DND-41 (cell line): ENCODE measurements at regions not wholly inside any gene's neighbourhood (a gene's known extent, or its start where the extent isn't known, plus 50 kb on each side); places are given as distances from the start of the nearest gene placed in this dataset.

Source experiments
- ATAC-seq: fragments of 200-7000 bp; cut with Tn5 transposase; 3 replicates; pipeline ENCODE4 v1.9.1; 2021; ENCODE audit warnings: low read depth; ENCODE audit not compliant: insufficient read depth
- DNase-seq: peaks from one replicate; pipeline ENCODE4 v3.0.0-alpha.2; 2020
- H2AFZ ChIP-seq: 2 replicates; pipeline ENCODE4 v1.6.0; 2012; ENCODE audit warnings: low read depth, low read length
- H3K27ac ChIP-seq: 2 replicates; pipeline ENCODE4 v1.5.1; 2012; ENCODE audit warnings: low read length, inconsistent platforms
- H3K27me3 ChIP-seq: fragments of 200-600 bp; sonication (generic); 2 replicates; pipeline ENCODE4 v1.6.0; 2012; ENCODE audit warnings: low read length, mild to moderate bottlenecking, inconsistent platforms; ENCODE audit not compliant: insufficient read depth, poor library complexity
- H3K36me3 ChIP-seq: 2 replicates; pipeline ENCODE4 v1.5.1; 2012; ENCODE audit warnings: low read length, inconsistent platforms; ENCODE audit not compliant: insufficient read depth
- H3K4me1 ChIP-seq: 2 replicates; pipeline ENCODE4 v1.5.1; 2012; ENCODE audit warnings: mild to moderate bottlenecking, low read length; ENCODE audit not compliant: insufficient read depth
- H3K4me2 ChIP-seq: 2 replicates; pipeline ENCODE4 v1.6.0; 2012; ENCODE audit warnings: mild to moderate bottlenecking, moderate library complexity, low read length, inconsistent platforms; ENCODE audit not compliant: insufficient read depth
- H3K4me3 ChIP-seq, 2 experiments: fragments of 200-600 bp in 1 of 2; shearing (Covaris generic) in 1 of 2; 2 replicates each; pipeline ENCODE4 v1.5.1; 2012 to 2016; ENCODE audit warnings: inconsistent platforms in 2 of 2, low read length in 2 of 2, mild to moderate bottlenecking in 2 of 2, low read depth in 1 of 2, moderate library complexity in 1 of 2
- H3K79me2 ChIP-seq: 2 replicates; pipeline ENCODE4 v1.6.0; 2012; ENCODE audit warnings: low read length, inconsistent platforms; ENCODE audit not compliant: insufficient read depth
- H3K9ac ChIP-seq: 2 replicates; pipeline ENCODE4 v1.6.0; 2012; ENCODE audit warnings: low read depth, mild to moderate bottlenecking, inconsistent platforms, low read length, moderate library complexity
- H3K9me3 ChIP-seq: 2 replicates; pipeline ENCODE4 v1.5.1; 2012; ENCODE audit warnings: low read length, moderate library complexity, mild to moderate bottlenecking, inconsistent platforms; ENCODE audit not compliant: insufficient read depth, severe bottlenecking
- H4K20me1 ChIP-seq: 2 replicates; pipeline ENCODE4 v1.6.0; 2012; ENCODE audit warnings: low read length; ENCODE audit not compliant: insufficient read depth
- CTCF ChIP-seq: IDR thresholded peaks from 2 replicates; pipeline ENCODE4 v1.5.1; 2012; ENCODE audit warnings: borderline replicate concordance, low read length, moderate library complexity, mild to moderate bottlenecking; ENCODE audit not compliant: poor library complexity, severe bottlenecking; ENCODE audit errors: extremely low read depth
- EZH2 ChIP-seq: IDR thresholded peaks from 3 replicates; pipeline ENCODE4 v1.6.1; 2012; ENCODE audit warnings: borderline replicate concordance, low read depth, mild to moderate bottlenecking, moderate library complexity, low read length, inconsistent platforms; ENCODE audit not compliant: severe bottlenecking

DNA sequence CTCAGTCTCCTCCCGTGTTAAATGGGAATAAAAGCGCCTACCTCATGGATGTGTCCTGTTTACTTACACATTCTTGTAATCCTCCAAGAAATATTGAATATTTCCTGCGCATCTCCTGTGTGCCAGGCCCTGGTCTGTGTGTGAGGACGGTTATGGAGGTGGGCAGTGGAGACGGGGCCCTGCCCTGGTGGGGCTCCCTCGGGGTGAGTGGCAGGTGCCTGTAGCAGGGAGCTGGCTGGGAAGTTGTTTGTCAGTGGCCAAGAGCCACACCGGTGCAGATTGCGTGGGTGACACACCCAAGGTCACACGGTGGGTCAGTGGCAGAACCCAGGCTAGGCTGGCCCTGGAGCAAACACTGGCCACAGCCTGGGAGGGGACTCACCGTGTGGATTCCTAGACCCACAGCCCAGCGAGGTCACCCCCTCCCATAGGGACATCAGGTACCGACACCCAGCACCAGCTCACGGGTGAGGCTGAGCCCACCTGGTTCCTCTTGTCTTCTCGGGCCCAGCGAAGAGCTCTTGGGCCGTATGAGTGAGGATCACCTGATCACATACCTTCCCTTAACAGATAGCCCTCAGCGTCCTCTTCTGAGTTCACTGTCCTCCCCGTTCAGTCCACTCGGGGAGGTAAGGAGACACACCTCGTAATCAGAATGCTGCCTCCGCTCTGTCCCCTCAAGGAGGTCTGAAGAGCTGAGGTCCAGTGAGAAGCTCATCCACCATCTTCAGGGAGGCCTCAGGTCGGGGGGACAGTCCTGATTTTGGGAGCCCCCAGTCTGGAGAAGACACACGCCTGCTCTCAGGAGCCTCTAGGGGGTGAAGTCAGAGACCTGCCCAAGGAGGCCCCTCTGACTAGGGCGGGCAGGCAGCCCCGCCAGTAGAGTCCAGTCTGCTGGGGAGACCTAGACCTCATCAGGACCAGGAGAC is 349.6 kb downstream of the MATN1 start:
- Histone ChIP-seq H3K4me3 (no peak overlapping the region), H4K20me1 (peaks cover 4% of the 10 kb centered on the region; the same call in 1 of the 2 replicates), H3K79me2 (no peaks in the 10 kb centered on the region), H3K4me1 (peaks cover 5% of the 10 kb centered on the region), H3K27me3 (peaks cover 3% of the 10 kb centered on the region), H3K27ac (no peak overlapping the region), H3K36me3 (no peaks in the 10 kb centered on the region), H3K9ac (no peak overlapping the region), H3K9me3 (no peaks in the 10 kb centered on the region), H3K4me2 (no peak overlapping the region), H2AFZ (no peak overlapping the region)
- TF ChIP-seq CTCF (no peak), EZH2 (no peak)
- ATAC-seq (no peak), DNase-seq (no peak)

DNA sequence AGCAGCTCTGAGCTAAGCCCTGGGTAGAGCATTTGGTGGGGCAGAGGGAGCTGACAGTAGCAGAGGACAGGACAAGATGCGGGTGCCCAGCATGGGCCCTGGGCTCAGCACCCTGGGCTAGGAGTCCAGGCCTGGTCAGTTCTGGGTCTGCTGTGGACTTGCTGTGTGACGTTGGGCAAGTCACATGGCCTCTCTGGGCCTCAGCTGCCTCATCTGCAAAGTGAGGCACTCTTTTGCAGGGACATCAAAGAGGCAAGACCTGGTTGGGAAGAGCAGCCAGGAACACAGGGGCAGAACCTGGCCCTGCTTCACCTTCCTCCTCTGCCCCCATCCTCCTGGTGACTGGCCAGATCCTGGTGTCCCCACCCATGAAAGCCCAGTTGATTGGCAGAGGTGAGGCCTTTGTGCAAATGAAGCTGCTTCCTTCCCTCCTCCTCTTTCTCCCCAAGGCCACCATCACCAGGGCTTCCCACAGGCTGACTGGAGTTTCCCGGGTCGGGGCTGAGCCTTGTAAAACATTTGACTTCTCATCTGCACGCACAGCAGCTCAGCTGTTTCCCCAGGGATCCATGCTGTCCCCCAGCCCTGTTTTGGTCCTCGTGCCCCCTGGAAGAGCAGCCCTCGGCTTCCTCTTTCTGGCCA is 350.5 kb downstream of the MATN1 start:
- TF ChIP-seq CTCF (no peak), EZH2 (no peak)
- H3K4me2 ChIP-seq = no peak overlapping the region
- H3K27me3 ChIP-seq = peaks cover 4% of the 10 kb centered on the region
- H3K4me1 ChIP-seq = no peaks in the 10 kb centered on the region
- H3K79me2 ChIP-seq = no peaks in the 10 kb centered on the region
- H4K20me1 ChIP-seq = peaks cover 4% of the 10 kb centered on the region; the same call in 1 of the 2 replicates
- no peaks in the 10 kb centered on the region for H3K9me3 ChIP-seq
- no peak overlapping the region for H3K9ac ChIP-seq
- no peak overlapping the region for H2AFZ ChIP-seq
- H3K4me3 ChIP-seq = no peak overlapping the region
- no peak overlapping the region for H3K27ac ChIP-seq
- H3K36me3 ChIP-seq = no peaks in the 10 kb centered on the region
- DNase-seq (no peak), ATAC-seq (no peak)

GRCh38 chr1:30371888-30372791 is 351.2 kb downstream of the MATN1 start:
- H4K20me1 ChIP-seq = peaks cover 4% of the 10 kb centered on the region; the same call in 1 of the 2 replicates
- no peak overlapping the region for H3K4me2 ChIP-seq
- H3K36me3 ChIP-seq = no peaks in the 10 kb centered on the region
- ATAC-seq (no peak), DNase-seq (no peak)
- H2AFZ ChIP-seq = no peak overlapping the region
- no peak overlapping the region for H3K9ac ChIP-seq
- H3K27me3 ChIP-seq = peaks cover 6% of the 10 kb centered on the region
- TF ChIP-seq EZH2 (no peak), CTCF (no peak)
- H3K27ac ChIP-seq = no peak overlapping the region
- H3K4me3 ChIP-seq = no peak overlapping the region
- no peaks in the 10 kb centered on the region for H3K4me1 ChIP-seq
- no peaks in the 10 kb centered on the region for H3K79me2 ChIP-seq
- H3K9me3 ChIP-seq = no peaks in the 10 kb centered on the region
